Tibial nerve (tissue), 4 donors: ENCODE measurements at regions not wholly inside any gene's neighbourhood (a gene's known extent, or its start where the extent isn't known, plus 50 kb on each side); places are given as distances from the start of the nearest gene placed in this dataset.

ENCODE experiments used
- EP300 ChIP-seq, 2 donors: sonication (generic); formaldehyde crosslinking; IDR thresholded peaks; one replicate each; pipeline ENCODE4 v1.6.1; 2017; ENCODE audit warnings: antibody characterized with exemption in 2 of 2, mild to moderate bottlenecking in 1 of 2
- POLR2A ChIP-seq, 2 donors: fragments of 450-650 bp; IDR thresholded peaks; one replicate each; pipeline ENCODE4 v1.6.1; 2017; ENCODE audit warnings: antibody characterized with exemption in 2 of 2, mild to moderate bottlenecking in 2 of 2, moderate library complexity in 2 of 2
- TF ChIP-seq, protein P1 (sequence below), 5 experiments: fragments of 200-600 bp in 3 of 5; fragments of 450-650 bp in 2 of 5; sonication (generic) in 3 of 5; IDR thresholded peaks; one replicate each; pipeline ENCODE4 v1.5.1; 2016 to 2019; ENCODE audit warnings: antibody characterized with exemption in 5 of 5, mild to moderate bottlenecking in 3 of 5, moderate library complexity in 2 of 5

DNA sequence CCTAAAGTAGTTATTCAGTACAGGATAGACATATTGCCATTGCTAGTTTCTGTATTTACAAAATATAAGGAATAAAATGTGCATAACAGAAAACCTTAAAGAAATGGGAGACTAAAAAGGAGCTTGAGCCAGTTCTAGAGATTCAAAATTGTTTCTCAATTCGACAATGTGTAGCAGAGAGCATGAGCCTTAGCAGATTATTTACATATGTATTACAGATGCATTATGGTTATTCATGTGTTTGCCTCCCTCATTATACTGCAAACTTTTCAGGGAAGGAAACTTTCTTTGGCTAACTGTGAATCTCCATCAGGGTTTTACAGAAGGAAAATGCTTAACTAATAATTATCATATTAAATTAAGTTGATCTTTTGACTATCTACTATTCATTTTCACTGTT, 854.4 kb upstream of the SLC39A10 start:
- TF ChIP-seq, protein P1, sequence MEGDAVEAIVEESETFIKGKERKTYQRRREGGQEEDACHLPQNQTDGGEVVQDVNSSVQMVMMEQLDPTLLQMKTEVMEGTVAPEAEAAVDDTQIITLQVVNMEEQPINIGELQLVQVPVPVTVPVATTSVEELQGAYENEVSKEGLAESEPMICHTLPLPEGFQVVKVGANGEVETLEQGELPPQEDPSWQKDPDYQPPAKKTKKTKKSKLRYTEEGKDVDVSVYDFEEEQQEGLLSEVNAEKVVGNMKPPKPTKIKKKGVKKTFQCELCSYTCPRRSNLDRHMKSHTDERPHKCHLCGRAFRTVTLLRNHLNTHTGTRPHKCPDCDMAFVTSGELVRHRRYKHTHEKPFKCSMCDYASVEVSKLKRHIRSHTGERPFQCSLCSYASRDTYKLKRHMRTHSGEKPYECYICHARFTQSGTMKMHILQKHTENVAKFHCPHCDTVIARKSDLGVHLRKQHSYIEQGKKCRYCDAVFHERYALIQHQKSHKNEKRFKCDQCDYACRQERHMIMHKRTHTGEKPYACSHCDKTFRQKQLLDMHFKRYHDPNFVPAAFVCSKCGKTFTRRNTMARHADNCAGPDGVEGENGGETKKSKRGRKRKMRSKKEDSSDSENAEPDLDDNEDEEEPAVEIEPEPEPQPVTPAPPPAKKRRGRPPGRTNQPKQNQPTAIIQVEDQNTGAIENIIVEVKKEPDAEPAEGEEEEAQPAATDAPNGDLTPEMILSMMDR (IDR thresholded peaks at IDR 0.05) = no peak
- no peak for TF ChIP-seq POLR2A (IDR thresholded peaks at IDR 0.05)
- no peak for TF ChIP-seq EP300 (IDR thresholded peaks at IDR 0.05)
